A673 (cell line): ENCODE measurements at regions not wholly inside any gene's neighbourhood (a gene's known extent, or its start where the extent isn't known, plus 50 kb on each side); places are given as distances from the start of the nearest gene placed in this dataset.

Experiments
- BruUV-seq: library from RNA; stranded (reverse); fragments of 400-500 nt; replicated peaks from 2 replicates; lab custom pipeline; 2021; lab: Mats Ljungman, UMichigan
- CTCF ChIA-PET: fragments of 300-600 bp; sonication (Branson Sonifier 250); formaldehyde crosslinking; loops from one replicate; lab custom pipeline; 2022; ENCODE audit warnings: antibody characterized with exemption; lab: Charles Lee
- POLR2A ChIA-PET: fragments of 300-600 bp; sonication (Branson Sonifier 250); formaldehyde crosslinking; loops from one replicate; lab custom pipeline; 2022; ENCODE audit warnings: antibody characterized with exemption; ENCODE audit not compliant: low non-redundant PET; lab: Charles Lee
- DNase-seq: peaks from one replicate; pipeline ENCODE4 v3.0.0-alpha.2; 2015; ENCODE audit warnings: low spot score
- H3K27ac ChIP-seq: fragments of 200-600 bp; sonication (generic); 2 replicates; pipeline ENCODE4 v1.5.1; 2016; ENCODE audit warnings: mixed run types, low read depth, mild to moderate bottlenecking, mixed read lengths, antibody characterized with exemption, low read length; ENCODE audit not compliant: poor library complexity, severe bottlenecking
- H3K27me3 ChIP-seq: fragments of 200-600 bp; sonication (generic); replicated peaks from 2 replicates; pipeline ENCODE4 v1.6.1; 2017; ENCODE audit warnings: mixed run types, low read depth, mild to moderate bottlenecking, mixed read lengths, antibody characterized with exemption, low read length; ENCODE audit not compliant: insufficient read depth, poor library complexity
- H3K36me3 ChIP-seq: fragments of 200-600 bp; sonication (generic); 2 replicates; pipeline ENCODE4 v1.6.1; 2016; ENCODE audit warnings: mixed run types, mild to moderate bottlenecking, mixed read lengths, antibody characterized with exemption, low read length; ENCODE audit not compliant: insufficient read depth, poor library complexity, severe bottlenecking
- H3K4me1 ChIP-seq: fragments of 200-600 bp; sonication (generic); 2 replicates; pipeline ENCODE4 v1.6.1; 2017; ENCODE audit warnings: mixed run types, mild to moderate bottlenecking, mixed read lengths, antibody characterized with exemption, low read length; ENCODE audit not compliant: insufficient read depth, poor library complexity, severe bottlenecking
- H3K4me3 ChIP-seq: fragments of 200-600 bp; sonication (generic); 2 replicates; pipeline ENCODE4 v1.5.1; 2016; ENCODE audit warnings: low read depth, mixed run types, mild to moderate bottlenecking, mixed read lengths, low read length; ENCODE audit not compliant: poor library complexity, severe bottlenecking
- H3K9me3 ChIP-seq: fragments of 200-600 bp; sonication (generic); 2 replicates; pipeline ENCODE4 v1.6.1; 2016; ENCODE audit warnings: mixed run types, low read depth, mild to moderate bottlenecking, mixed read lengths, antibody characterized with exemption, low read length; ENCODE audit not compliant: poor library complexity, severe bottlenecking
- CTCF ChIP-seq: fragments of 300-800, 200-600 bp; sonication (generic); conservative IDR thresholded peaks from 2 replicates; pipeline ENCODE4 v1.5.1; 2017; ENCODE audit warnings: low read depth, mild to moderate bottlenecking, antibody characterized with exemption, low read length, moderate library complexity, mixed read lengths
- EZH2 ChIP-seq: fragments of 200-600 bp; sonication (generic); IDR thresholded peaks from 2 replicates; pipeline ENCODE4 v1.6.1; 2017; ENCODE audit warnings: borderline replicate concordance, low read depth, mild to moderate bottlenecking, mixed read lengths, antibody characterized with exemption, low read length; ENCODE audit not compliant: poor library complexity, severe bottlenecking
- intact Hi-C: fragments of 100-400 bp; cut with micrococcal nuclease; formaldehyde crosslinking; loops from one replicate; pipeline ENCODE4 v1.10.0; 2022; ENCODE audit not compliant: unreplicated experiment

GRCh38 chr2:18644115-18644462 lies 54.7 kb upstream of the NT5C1B start:
- TF ChIP-seq EZH2 (no peak), CTCF (no peak)
- no peak overlapping the region for H3K4me3 ChIP-seq
- no peak for DNase-seq
- ChIA-PET POLR2A (no interaction called here), CTCF (interaction anchor here (0.6 kb wide), 1 partner anchor 487 kb away, joined by 10 read pairs; no protein-coding TSS in a partner anchor)
- no peaks in the 10 kb centered on the region for H3K36me3 ChIP-seq
- H3K27ac ChIP-seq: no peak overlapping the region
- intact Hi-C loops: no loop called here
- no peaks in the 10 kb centered on the region for H3K27me3 ChIP-seq
- H3K4me1 ChIP-seq: no peaks in the 10 kb centered on the region
- H3K9me3 ChIP-seq: no peaks in the 10 kb centered on the region
- BruUV-seq: no TSS peak

GRCh38 chr2:18643326-18644114 lies 54.2 kb upstream of the NT5C1B start:
- TF ChIP-seq EZH2 (no peak), CTCF (no peak)
- Histone ChIP-seq H3K36me3 (no peaks in the 10 kb centered on the region), H3K4me1 (no peaks in the 10 kb centered on the region), H3K27ac (no peak overlapping the region), H3K9me3 (no peaks in the 10 kb centered on the region), H3K27me3 (no peaks in the 10 kb centered on the region), H3K4me3 (no peak overlapping the region)
- no peak for DNase-seq
- intact Hi-C loops: no loop called here
- POLR2A ChIA-PET: no interaction called here
- no TSS peak for BruUV-seq
- CTCF ChIA-PET: interaction anchor here (0.6 kb wide), 1 partner anchor 487 kb away, joined by 10 read pairs; no protein-coding TSS in a partner anchor

GRCh38 chr2:18641823-18642222 lies 52.5 kb upstream of the NT5C1B start:
- no TSS peak for BruUV-seq
- CTCF ChIA-PET: no interaction called here
- H3K9me3 ChIP-seq: no peaks in the 10 kb centered on the region
- no peak for DNase-seq
- TF ChIP-seq CTCF (no peak), EZH2 (no peak)
- H3K36me3 ChIP-seq: no peaks in the 10 kb centered on the region
- H3K4me1 ChIP-seq: no peaks in the 10 kb centered on the region
- no peaks in the 10 kb centered on the region for H3K27me3 ChIP-seq
- H3K27ac ChIP-seq: no peak overlapping the region
- POLR2A ChIA-PET: no interaction called here
- intact Hi-C loops: no loop called here
- H3K4me3 ChIP-seq: no peak overlapping the region
